8988T (cell line): ENCODE measurements at regions not wholly inside any gene's neighbourhood (a gene's known extent, or its start where the extent isn't known, plus 50 kb on each side); places are given as distances from the start of the nearest gene placed in this dataset.

Experiments used
- DNase-seq: peaks from one replicate; pipeline ENCODE4 v3.0.0; 2011

DNA sequence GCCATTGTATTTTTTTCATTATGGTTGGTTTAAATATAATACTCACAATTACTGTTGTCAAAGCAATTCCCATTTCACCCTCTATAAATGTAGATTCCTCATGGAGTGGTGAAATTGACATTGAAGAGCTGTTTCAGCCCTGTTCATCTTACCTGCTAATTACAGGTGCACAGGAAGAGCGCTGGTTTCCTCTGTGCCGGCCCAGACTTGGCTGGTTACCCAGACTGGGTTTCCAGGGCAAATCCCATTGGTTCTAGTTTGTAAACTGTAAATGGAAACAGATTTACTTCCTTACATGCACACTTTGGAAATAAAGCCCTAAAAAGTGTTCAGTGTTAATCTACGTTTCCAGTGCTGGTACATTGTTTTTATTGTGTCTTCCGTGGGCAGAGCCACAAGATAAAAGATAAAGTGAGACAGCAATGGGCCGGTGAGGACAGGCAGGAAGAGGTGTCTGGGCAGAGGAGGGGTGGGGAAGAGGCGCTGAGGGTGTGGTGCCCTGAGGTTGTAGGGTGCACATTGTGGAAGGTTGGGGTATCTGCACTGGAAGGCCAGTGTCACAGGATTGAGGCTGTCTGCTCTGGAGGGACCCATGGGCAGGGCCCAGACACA, 71.6 kb upstream of the ZPBP start:
- DNase-seq: no peak

DNA sequence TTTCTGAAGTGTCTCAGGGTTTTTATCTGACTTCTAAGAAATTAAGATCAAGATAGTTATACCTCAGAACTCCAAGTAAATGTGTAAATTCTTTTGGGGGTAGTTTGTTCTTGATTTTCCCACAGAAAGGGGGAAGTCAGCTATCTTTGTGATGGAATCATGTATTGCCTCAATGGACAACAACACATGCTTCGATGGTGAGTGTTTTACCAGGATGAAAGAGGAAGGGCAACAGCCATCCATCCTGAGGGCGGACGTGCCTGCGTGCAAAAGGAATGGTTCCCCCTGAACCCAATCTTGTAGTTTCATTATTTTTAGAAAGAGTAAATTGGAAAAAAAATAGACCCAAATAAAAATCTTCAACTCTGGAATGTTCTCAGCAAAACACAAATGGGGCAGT, 67.2 kb upstream of the ZPBP start:
- DNase-seq: no peak

DNA sequence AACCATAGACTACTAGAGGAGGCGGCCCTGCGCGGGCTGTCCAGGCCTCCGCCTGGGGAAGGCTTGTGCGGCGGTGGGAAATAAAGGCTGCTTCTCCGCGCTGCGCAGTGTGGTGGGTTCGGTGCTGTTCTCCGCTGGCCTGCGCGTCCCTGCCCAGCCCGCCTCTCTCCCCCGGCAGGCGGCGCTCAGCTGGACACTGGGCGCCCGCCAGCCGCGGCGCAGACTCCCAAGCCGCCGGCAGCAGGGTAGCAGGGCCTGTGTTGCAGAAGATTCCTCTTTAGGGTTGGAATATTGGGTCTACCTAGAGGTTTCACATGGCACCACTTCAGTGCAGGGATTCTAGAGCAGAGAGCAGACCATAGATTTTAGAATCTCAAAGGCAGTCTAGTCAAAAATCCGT, 66.1 kb upstream of the ZPBP start:
- no peak for DNase-seq

DNA sequence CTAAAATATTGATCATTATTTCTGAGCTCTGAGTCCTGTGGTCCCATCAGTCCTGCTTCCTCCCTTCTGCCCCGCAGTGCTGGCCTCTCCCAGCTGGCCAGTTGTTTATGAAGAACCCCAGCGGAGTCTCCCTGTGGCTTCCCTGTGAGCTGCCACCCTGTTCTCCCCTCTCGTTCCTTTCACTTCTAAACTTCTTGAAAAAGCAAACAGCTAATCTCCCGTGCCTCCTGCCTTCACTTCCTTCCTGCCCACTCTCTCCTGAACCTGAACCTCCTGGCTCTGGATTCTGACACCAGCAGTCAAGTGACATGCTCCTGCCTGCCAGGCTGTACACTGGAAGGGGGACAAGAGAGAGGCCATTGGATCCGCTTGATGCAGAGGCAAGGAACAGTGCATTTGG, 63.7 kb upstream of the ZPBP start:
- no peak for DNase-seq

DNA sequence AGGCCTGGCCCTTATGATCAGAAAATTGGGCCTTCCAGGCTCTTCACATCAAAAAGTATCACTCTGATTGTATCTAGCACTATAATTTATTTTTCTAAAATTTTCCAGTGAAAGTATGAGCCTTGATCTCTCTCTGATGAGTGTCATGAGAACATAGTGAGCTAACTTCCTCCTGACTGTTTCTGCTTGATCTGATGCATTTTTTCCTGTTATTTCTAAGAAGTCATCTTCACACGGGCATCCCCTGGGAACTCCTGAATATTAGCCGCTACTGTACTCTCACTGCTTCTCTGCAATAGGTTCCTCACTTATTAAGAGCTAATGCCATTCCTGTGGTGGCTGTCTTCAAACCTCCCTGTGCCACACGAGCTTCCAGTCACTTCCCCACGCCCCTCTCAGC, 63.1 kb upstream of the ZPBP start:
- no peak for DNase-seq

DNA sequence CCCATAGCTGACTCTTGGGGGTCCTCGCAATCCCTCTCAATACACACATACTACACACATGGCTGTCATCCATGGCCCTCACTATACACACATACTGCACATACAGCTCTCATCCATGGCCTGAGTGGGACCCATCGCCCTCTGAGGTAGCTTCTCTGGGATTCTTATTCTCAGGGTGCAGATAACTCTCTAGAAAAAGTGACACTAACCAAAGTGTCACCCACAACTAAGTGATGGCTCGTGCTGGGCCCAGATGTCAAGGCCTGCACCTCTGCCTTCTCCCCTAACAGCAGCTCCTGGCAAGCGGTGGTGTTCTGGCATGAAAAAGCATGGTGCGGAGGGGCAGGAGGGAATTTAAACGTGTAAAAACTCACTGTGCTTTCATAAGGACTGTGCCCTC, 62.7 kb upstream of the ZPBP start:
- DNase-seq: no peak

DNA sequence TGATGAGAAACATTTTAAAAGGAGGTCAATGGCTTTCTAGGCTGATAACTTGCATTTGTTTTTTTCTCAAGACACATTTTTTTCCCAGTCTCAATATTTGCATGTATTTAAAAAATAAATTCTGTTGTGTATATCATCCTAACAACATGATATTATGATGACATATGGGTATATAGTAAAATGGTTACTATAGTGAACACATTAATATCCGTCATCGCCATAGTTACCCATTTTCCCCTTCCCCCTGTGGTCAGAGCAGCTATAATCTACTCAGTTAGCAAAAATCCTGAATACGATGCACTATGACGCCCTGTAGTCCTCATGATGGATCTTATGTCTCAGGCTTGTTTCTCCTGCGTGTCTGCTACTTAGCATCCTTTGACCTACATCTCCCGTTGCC, 60.9 kb upstream of the ZPBP start:
- no peak for DNase-seq

DNA sequence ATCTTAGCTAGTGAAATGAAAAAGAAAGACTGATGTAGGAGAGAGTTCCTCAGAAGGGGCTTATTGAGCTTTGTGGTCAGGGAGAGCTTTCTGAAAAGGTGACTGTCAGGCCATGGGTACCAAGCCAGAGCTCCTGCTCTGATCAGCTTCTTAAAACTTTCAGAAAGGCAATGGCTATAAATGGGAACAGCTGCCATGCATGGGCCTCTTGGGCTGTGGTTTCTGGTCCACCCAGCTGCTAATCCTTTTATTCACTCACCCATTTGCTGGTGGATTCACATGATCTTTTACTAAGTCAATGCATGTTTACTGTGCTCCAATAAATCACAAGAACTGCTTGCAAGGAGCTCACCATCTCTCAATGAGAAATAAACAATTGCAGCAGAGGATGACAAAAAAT, 60.1 kb upstream of the ZPBP start:
- DNase-seq: no peak

DNA sequence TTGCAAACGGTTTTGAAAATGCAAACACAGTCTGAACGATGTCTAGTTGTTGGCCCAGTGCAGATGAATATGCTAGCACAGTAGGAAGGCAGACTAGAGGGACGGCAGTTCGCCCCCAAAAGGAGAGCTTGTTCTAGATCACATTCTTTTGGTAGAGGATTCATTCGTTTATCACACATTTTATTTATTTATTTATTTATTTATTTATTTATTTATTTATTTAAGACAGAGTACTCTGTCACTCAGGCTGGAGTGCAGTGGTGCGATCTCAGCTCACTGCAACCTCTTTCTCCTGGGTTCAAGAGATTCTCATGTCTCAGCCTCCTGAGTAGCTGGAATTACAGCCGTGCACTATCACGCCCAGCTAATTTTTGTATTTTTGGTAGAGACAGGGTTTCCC, 59.4 kb upstream of the ZPBP start:
- DNase-seq: no peak

DNA sequence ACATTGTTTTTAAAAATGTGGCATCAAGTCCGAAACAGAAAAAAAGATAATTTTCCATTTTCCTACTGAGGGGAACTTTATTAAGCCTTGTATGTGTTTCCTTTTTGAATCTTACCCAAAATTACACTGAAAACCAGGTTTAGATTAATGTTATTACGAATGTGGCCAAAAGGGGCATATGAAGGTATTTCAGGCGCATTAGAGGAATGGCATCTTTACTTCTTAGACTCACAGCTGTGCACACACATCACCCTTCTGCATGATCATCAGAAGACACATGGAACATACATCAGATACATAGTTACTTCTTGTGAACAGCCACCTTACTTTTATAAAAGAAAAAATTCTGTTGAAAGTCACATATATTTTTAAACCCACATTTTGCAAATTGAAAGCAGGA, 58.6 kb upstream of the ZPBP start:
- DNase-seq: no peak

DNA sequence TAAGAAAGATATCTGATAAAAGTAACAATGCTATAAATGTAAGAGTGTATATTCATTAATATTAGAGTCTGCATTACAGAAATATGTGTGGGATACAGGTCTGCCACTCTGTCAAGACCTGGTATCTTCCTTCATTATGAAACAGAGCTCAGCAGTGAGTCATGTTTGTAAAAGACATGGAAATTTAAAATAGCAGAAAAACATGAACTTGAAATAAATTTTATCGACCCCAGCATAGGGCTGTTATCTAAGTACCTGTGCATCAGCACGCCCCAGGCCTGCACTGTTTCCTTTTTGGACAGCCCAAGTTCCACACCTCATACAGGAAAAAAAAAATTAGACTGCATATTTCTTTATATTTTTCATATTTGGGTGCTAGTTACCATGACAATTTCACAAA, 58.0 kb upstream of the ZPBP start:
- no peak for DNase-seq

DNA sequence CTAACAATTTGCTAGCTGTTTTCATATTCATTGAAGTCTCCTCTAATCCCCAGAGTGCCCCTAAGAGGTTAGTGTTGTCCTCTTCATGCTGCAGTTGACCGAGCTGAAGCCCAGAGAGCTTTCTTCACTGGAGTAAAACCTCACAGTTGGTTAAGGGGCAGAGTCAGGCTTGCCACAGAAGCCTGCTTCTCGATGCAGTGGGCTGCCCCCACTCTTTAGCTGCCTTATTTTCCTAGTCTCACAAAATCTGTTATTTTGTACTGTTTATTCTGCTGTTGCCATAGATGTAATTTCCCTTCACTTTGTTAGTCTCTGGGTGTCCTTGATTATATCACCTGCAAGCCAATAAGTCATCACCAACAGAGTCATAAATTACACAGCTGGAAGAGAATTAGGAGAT, 56.3 kb upstream of the ZPBP start:
- DNase-seq: no peak

DNA sequence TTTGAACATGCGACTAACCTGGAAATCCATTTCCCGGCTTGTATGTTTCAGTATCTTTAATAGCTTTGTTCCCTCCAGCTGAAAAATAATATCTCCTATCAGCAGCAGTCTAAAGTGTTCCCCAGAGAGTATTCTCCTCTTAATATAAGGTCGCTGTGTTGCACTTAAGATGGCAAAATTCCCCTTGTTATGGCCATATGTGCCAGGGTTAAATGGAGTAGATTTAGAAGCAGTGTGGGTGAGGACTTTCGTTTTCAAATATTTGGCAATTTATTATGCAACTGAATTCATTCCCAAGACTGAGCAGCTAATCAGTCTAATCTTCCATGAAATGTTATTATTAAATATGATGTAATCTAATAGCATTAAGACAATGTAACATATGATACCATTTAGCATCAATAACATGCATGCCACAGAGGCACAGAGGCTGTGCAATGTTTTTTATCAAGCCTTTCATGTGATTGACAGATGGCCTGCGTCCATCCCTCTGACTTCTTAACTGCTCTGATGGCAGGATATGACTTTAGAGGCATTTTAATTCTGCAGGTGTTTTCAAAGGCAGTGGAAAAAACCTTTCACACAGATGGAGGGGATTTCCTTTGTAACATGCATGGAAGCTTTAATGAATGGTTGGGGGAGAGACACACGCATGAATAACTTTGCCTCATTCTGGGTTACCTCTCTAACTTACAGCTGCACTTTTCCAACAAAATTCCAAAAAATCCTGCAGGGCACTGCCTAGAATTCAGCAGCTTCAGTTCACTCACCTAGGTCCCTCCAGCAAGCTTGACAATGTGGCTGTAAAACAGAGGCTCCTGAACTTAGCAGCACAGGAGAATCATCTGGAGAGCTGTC, 55.1 kb upstream of the ZPBP start:
- DNase-seq: no peak

DNA sequence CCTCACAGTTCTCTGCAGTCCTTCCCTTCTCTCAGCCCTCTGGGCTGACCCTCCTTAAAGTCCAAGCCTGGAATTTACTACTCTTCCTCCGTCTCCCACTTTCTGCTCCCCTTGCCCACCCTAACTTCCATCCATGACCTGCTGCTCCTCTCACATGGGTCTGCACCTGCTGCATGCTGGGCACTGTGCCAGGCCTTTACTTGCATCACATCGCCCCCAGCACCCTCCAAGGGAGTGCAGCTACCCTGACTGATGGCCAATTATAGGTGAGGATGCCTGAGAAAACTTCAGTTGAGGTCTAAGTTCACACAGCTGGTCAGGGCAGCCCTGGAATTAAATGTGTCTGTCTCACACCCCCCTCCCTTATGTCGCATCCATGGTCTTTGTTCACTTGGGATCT, 53.6 kb upstream of the ZPBP start:
- no peak for DNase-seq

DNA sequence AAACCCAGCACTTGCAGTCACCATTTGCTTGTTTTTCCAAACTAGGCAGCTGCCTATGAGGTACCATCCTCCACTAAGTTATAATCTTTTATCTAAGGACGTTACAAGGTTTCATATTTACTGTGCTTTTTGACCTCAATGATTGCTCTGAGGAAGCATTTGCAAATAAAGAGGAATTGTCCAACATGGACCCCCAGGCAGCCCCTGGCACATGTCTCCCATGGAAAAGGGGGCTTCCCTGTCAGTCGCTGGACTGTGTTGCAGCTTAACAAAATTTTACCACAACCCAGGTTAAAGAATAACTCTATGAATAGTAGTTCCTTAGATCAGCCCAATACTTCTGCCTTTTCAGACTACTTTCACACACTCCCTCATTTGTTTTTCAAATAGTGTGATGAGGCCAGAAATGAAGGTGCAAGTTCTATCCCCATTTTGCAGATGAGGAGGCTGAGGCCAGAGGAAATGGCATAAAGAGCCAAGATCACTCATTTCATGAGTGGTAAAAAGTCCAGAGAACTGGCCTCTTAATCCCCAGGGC, 52.8 kb upstream of the ZPBP start:
- DNase-seq: no peak

DNA sequence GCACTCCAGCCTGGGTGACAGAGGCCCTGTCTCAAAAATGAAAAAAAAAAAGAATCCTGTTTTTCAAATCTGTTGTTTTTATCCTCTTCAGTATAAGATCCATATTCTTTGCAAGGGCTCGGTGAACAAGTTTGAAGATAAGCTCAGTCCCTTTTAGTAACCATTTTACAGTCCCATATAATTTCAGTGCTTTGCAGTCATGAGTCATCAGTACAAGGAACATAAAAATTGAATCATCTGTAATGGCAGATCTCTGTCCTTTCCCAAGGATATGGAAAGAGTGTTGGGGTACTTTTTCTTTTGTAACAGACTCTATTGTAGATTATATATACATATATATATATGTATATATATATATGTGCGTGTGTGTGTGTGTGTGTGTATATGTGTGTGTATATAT, 52.2 kb upstream of the ZPBP start:
- no peak for DNase-seq
